CD4-positive, alpha-beta T cell (primary cell): ENCODE measurements at regions not wholly inside any gene's neighbourhood (a gene's known extent, or its start where the extent isn't known, plus 50 kb on each side); places are given as distances from the start of the nearest gene placed in this dataset.

Source experiments
- ATAC-seq: fragments of 200-7000 bp; cut with Tn5 transposase; one replicate; pipeline ENCODE4 v1.10.0; 2022; ENCODE audit warnings: mild to moderate bottlenecking; ENCODE audit not compliant: poor library complexity
- CTCF ChIA-PET: fragments of 350-600 bp; sonication (Branson Sonifier 250); formaldehyde crosslinking; loops from one replicate; lab custom pipeline; 2021; ENCODE audit warnings: antibody characterized with exemption, inconsistent platforms; lab: Charles Lee
- POLR2A ChIA-PET: fragments of 350-600 bp; sonication (Branson Sonifier 250); formaldehyde crosslinking; loops from one replicate; lab custom pipeline; 2021; ENCODE audit warnings: antibody characterized with exemption, inconsistent platforms; lab: Charles Lee
- DNase-seq, 14 experiments: peaks; one replicate each; pipeline ENCODE4 v3.0.0-alpha.2; 2013 to 2020; ENCODE audit warnings: mixed read lengths in 2 of 14
- H3K27ac ChIP-seq, 2 donors: one replicate each; pipeline versions ENCODE4 v1.5.1 to v1.7.0; 2013; ENCODE audit warnings: low read length in 2 of 2, low read depth in 1 of 2, mild to moderate bottlenecking in 1 of 2
- H3K27me3 ChIP-seq, 2 experiments: 1 replicate in 1 of 2; 2 replicates in 1 of 2; pipeline versions ENCODE4 v1.6.1 to v1.7.0; 2013; ENCODE audit warnings: low read length in 2 of 2, control low read depth in 1 of 2, mild to moderate bottlenecking in 1 of 2, moderate library complexity in 1 of 2; ENCODE audit not compliant: insufficient read depth in 2 of 2, control insufficient read depth in 1 of 2
- H3K36me3 ChIP-seq: one replicate; pipeline ENCODE4 v1.6.1; 2013; ENCODE audit warnings: low read length, control low read depth; ENCODE audit not compliant: insufficient read depth
- H3K4me1 ChIP-seq: one replicate; pipeline ENCODE4 v1.6.1; 2013; ENCODE audit warnings: low read length, control low read depth; ENCODE audit not compliant: insufficient read depth
- H3K4me3 ChIP-seq: one replicate; pipeline ENCODE4 v1.5.1; 2013; ENCODE audit warnings: mild to moderate bottlenecking, low read length, moderate library complexity
- H3K9me3 ChIP-seq, 2 experiments: 1 replicate in 1 of 2; 2 replicates in 1 of 2; pipeline versions ENCODE4 v1.6.1 to v1.7.0; 2013; ENCODE audit warnings: low read length in 2 of 2, mild to moderate bottlenecking in 2 of 2, control low read depth in 1 of 2, moderate library complexity in 1 of 2; ENCODE audit not compliant: control insufficient read depth in 1 of 2, insufficient read depth in 1 of 2
- H3K27ac Mint-ChIP-seq: one replicate; pipeline ENCODE4 v1.8.0; 2020; ENCODE audit warnings: mixed read lengths
- H3K27me3 Mint-ChIP-seq: one replicate; pipeline ENCODE4 v1.8.0; 2021; ENCODE audit warnings: mixed read lengths
- H3K36me3 Mint-ChIP-seq: one replicate; pipeline ENCODE4 v1.8.0; 2021; ENCODE audit warnings: low read depth, mixed read lengths
- H3K4me1 Mint-ChIP-seq: one replicate; pipeline ENCODE4 v1.8.0; 2021; ENCODE audit warnings: low read depth, mixed read lengths
- H3K4me3 Mint-ChIP-seq: one replicate; pipeline ENCODE4 v1.8.0; 2020; ENCODE audit warnings: mild to moderate bottlenecking, mixed read lengths
- H3K9me3 Mint-ChIP-seq: one replicate; pipeline ENCODE4 v1.8.0; 2020; ENCODE audit warnings: mixed read lengths
- intact Hi-C, 2 experiments: fragments of 100-400 bp; cut with DNase I in 1 of 2; cut with micrococcal nuclease in 1 of 2; formaldehyde crosslinking; loops; one replicate each; pipeline versions ENCODE4 v1.15.1 to v1.9.0; 2023 to 2025; cut with DNase I, micrococcal nuclease
- TF ChIP-seq, protein P1 (sequence below): fragments of 200-600 bp; IDR thresholded peaks from one replicate; pipeline ENCODE4 v1.8.0; 2022; ENCODE audit warnings: antibody characterized with exemption, mild to moderate bottlenecking

DNA sequence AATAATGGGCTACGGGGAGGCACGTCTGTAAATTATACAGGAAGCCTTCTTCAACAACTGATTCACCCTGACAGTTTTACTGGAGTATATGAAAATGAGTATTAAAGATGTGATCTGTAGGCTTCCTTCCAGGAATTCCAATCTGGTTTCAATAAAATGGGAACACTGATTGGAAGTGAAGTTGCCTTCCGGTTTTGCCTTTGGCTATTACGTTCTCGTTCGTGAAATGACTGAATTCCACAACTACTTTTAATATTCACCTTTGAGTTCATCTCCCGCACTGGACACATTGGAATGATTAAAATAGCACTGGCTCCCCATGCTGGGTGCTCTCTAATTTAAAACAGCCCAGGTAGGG, 350.1 kb upstream of the MKI67 start:
- Mint-ChIP-seq H3K27ac (no peak overlapping the region), H3K9me3 (peaks cover 2% of the 10 kb centered on the region), H3K27me3 (peaks cover 4% of the 10 kb centered on the region), H3K4me3 (no peak overlapping the region), H3K36me3 (no peaks in the 10 kb centered on the region), H3K4me1 (no peaks in the 10 kb centered on the region)
- ChIA-PET CTCF (no interaction called here), POLR2A (no interaction called here)
- Histone ChIP-seq H3K9me3 (peaks cover 0 to 37% of the 10 kb centered on the region in 2 experiments), H3K4me3 (no peak overlapping the region), H3K4me1 (no peaks in the 10 kb centered on the region), H3K27me3 (no peaks in the 10 kb centered on the region), H3K36me3 (no peaks in the 10 kb centered on the region), H3K27ac (no peak overlapping the region)
- TF ChIP-seq, protein P1, sequence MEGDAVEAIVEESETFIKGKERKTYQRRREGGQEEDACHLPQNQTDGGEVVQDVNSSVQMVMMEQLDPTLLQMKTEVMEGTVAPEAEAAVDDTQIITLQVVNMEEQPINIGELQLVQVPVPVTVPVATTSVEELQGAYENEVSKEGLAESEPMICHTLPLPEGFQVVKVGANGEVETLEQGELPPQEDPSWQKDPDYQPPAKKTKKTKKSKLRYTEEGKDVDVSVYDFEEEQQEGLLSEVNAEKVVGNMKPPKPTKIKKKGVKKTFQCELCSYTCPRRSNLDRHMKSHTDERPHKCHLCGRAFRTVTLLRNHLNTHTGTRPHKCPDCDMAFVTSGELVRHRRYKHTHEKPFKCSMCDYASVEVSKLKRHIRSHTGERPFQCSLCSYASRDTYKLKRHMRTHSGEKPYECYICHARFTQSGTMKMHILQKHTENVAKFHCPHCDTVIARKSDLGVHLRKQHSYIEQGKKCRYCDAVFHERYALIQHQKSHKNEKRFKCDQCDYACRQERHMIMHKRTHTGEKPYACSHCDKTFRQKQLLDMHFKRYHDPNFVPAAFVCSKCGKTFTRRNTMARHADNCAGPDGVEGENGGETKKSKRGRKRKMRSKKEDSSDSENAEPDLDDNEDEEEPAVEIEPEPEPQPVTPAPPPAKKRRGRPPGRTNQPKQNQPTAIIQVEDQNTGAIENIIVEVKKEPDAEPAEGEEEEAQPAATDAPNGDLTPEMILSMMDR = no peak
- ATAC-seq = no peak
- intact Hi-C loops = no loop called here
- no peak for DNase-seq

DNA sequence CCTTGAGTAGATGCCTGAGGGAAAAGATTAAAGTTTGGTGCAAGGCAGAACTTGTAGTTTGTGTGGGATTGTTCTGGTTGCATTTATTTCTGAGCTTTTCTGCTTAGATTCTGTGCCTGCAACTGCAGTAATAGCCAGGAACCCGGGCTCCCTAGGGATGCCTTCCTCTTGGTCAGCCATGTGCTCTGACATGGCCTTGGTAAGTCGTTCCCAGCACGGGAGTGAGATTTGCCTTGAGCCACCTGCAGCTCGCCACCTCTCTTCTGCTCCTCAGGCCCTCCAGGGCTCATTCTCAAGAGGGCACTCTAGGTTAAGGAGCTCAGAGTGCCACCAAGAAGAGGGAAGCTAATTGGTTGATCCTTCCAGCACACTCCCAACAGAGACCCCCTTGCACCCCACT, 350.6 kb upstream of the MKI67 start:
- Mint-ChIP-seq H3K4me3 (no peak overlapping the region), H3K36me3 (no peaks in the 10 kb centered on the region), H3K27me3 (peaks cover 4% of the 10 kb centered on the region), H3K9me3 (peaks cover 2% of the 10 kb centered on the region), H3K4me1 (no peaks in the 10 kb centered on the region), H3K27ac (no peak overlapping the region)
- no peak overlapping the region for H3K4me3 ChIP-seq
- intact Hi-C loops = no loop called here
- DNase-seq = no peak
- ATAC-seq = no peak
- no peak overlapping the region for H3K27ac ChIP-seq
- TF ChIP-seq, protein P1 = no peak
- H3K27me3 ChIP-seq = no peaks in the 10 kb centered on the region
- no peaks in the 10 kb centered on the region for H3K36me3 ChIP-seq
- H3K4me1 ChIP-seq = no peaks in the 10 kb centered on the region
- CTCF ChIA-PET = no interaction called here
- POLR2A ChIA-PET = no interaction called here
- peaks cover 0 to 37% of the 10 kb centered on the region in 2 experiments for H3K9me3 ChIP-seq

DNA sequence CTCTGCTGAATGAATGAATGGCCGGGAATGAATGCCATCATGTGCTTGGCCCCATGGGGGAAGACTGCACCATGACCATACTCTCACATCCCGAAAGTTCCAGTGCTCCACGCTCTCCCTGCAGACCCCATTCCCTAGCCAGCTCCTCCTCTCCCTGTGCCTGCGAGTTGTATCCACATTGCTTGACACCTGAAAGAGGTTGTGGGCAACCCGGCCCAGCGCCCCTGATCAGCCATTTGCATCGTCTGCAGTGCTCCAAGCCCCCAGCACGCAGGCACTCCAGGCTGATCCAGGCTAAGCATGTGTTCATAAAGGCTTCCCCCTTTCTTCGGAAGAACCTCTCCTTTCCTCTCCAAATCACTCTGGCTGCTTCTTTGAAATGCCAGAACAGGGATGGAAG, 354.4 kb upstream of the MKI67 start:
- Histone ChIP-seq H3K9me3 (peaks cover 0 to 35% of the 10 kb centered on the region in 2 experiments), H3K36me3 (no peaks in the 10 kb centered on the region), H3K27me3 (no peaks in the 10 kb centered on the region), H3K27ac (no peak overlapping the region), H3K4me1 (no peaks in the 10 kb centered on the region), H3K4me3 (no peak overlapping the region)
- POLR2A ChIA-PET = no interaction called here
- CTCF ChIA-PET = no interaction called here
- H3K36me3 Mint-ChIP-seq = no peaks in the 10 kb centered on the region
- intact Hi-C loops = no loop called here
- ATAC-seq (no peak), DNase-seq (no peak)
- H3K4me3 Mint-ChIP-seq = no peak overlapping the region
- no peak overlapping the region for H3K27ac Mint-ChIP-seq
- TF ChIP-seq, protein P1 = no peak
- no peaks in the 10 kb centered on the region for H3K9me3 Mint-ChIP-seq
- no peaks in the 10 kb centered on the region for H3K4me1 Mint-ChIP-seq
- no peaks in the 10 kb centered on the region for H3K27me3 Mint-ChIP-seq
